ENCODE measurements at regions not wholly inside any gene's neighbourhood (a gene's known extent, or its start where the extent isn't known, plus 50 kb on each side); places are given as distances from the start of the nearest gene placed in this dataset.

DNA sequence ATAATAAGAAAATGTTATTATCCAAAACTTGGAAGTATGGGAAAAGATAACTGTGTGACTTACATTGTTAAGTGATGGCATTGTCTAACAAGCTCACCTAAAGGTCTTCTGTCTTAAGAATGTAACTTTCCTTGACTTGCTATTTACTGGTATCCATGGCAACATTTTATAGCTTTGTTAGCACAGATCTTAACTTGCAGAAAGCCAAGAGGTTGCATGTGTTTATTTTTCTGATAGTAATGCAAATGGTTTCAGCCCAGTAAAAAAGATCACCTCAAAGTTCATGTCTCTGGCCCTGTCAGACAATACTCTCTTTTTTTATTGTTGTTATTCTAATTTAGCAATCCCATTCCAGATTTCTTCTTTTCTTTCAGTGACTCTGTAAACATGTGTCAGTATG, 425.3 kb downstream of the SPRY1 start:
- Histone ChIP-seq H3K27me3 (ENCODE audit: insufficient read depth, low read depth, low read length) (no peaks in the 10 kb centered on the region), H3K36me3 (ENCODE audit: insufficient read depth, low read length) (no peaks in the 10 kb centered on the region), H3K9me3 (ENCODE audit: low read length) (no peaks in the 10 kb centered on the region), H3K4me2 (ENCODE audit: low read length) (no peak overlapping the region), H2AFZ (ENCODE audit: low read depth, low read length) (no peak overlapping the region), H3K4me3 (ENCODE audit: low read length) (no peak overlapping the region), H3K9ac (ENCODE audit: low read length) (no peak overlapping the region), H3K9me2 (ENCODE audit: insufficient read depth, low read length) (no peaks in the 10 kb centered on the region), H4K20me1 (ENCODE audit: insufficient read depth) (no peaks in the 10 kb centered on the region), H3K79me2 (replicated peaks; ENCODE audit: insufficient read depth, low read length) (no peaks in the 10 kb centered on the region), H3K27ac (ENCODE audit: low read length) (no peak overlapping the region), H3F3A (ENCODE audit: insufficient read depth, low read length, poor library complexity, severe bottlenecking) (no peaks in the 10 kb centered on the region)
- TF ChIP-seq POLR2AphosphoS5 (IDR thresholded peaks at IDR 0.05) (no peak), EP300 (conservative IDR thresholded peaks at IDR 0.05; ENCODE audit: poor library complexity, severe bottlenecking) (no peak), SMC3 (conservative IDR thresholded peaks at IDR 0.05; ENCODE audit: poor library complexity) (no peak), MXI1 (conservative IDR thresholded peaks at IDR 0.05; ENCODE audit: poor library complexity, severe bottlenecking) (no peak), EZH2 (IDR thresholded peaks at IDR 0.05; ENCODE audit: borderline replicate concordance, insufficient read depth, low read length, poor library complexity, severe bottlenecking) (no peak), CTCF (IDR thresholded peaks at IDR 0.05; ENCODE audit: poor library complexity, severe bottlenecking) (no peak), RAD21 (conservative IDR thresholded peaks at IDR 0.05) (no peak), TAF1 (IDR thresholded peaks at IDR 0.05; ENCODE audit: low read depth) (no peak)
- TF ChIP-seq, protein P1, sequence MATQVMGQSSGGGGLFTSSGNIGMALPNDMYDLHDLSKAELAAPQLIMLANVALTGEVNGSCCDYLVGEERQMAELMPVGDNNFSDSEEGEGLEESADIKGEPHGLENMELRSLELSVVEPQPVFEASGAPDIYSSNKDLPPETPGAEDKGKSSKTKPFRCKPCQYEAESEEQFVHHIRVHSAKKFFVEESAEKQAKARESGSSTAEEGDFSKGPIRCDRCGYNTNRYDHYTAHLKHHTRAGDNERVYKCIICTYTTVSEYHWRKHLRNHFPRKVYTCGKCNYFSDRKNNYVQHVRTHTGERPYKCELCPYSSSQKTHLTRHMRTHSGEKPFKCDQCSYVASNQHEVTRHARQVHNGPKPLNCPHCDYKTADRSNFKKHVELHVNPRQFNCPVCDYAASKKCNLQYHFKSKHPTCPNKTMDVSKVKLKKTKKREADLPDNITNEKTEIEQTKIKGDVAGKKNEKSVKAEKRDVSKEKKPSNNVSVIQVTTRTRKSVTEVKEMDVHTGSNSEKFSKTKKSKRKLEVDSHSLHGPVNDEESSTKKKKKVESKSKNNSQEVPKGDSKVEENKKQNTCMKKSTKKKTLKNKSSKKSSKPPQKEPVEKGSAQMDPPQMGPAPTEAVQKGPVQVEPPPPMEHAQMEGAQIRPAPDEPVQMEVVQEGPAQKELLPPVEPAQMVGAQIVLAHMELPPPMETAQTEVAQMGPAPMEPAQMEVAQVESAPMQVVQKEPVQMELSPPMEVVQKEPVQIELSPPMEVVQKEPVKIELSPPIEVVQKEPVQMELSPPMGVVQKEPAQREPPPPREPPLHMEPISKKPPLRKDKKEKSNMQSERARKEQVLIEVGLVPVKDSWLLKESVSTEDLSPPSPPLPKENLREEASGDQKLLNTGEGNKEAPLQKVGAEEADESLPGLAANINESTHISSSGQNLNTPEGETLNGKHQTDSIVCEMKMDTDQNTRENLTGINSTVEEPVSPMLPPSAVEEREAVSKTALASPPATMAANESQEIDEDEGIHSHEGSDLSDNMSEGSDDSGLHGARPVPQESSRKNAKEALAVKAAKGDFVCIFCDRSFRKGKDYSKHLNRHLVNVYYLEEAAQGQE (IDR thresholded peaks at IDR 0.05; ENCODE audit: borderline replicate concordance) = no peak

DNA sequence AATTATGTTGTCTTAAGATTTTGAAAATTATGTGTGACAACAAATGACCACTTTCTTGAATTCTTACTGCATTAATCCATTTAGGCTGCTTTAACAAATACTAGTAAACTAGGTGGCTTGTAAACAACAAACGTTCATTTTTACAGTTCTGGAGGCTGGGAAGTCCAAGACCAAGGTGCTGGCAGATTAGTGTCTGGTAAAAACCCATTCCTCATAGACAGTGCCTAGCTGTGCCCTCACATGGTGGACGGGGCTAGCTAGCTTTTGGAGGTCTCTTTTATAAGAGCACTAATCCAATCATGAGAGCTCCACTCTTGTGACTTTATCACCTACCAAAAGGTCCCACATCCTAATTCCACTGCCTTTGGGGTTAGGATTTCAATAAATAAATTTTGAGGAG, 425.8 kb downstream of the SPRY1 start:
- H3K9me3 ChIP-seq (ENCODE audit: low read length) = no peaks in the 10 kb centered on the region
- no peak overlapping the region for H2AFZ ChIP-seq (ENCODE audit: low read depth, low read length)
- H3K79me2 ChIP-seq (replicated peaks; ENCODE audit: insufficient read depth, low read length) = no peaks in the 10 kb centered on the region
- no peaks in the 10 kb centered on the region for H3F3A ChIP-seq (ENCODE audit: insufficient read depth, low read length, poor library complexity, severe bottlenecking)
- H3K36me3 ChIP-seq (ENCODE audit: insufficient read depth, low read length) = no peaks in the 10 kb centered on the region
- no peak overlapping the region for H3K9ac ChIP-seq (ENCODE audit: low read length)
- TF ChIP-seq CTCF (IDR thresholded peaks at IDR 0.05; ENCODE audit: poor library complexity, severe bottlenecking) (no peak), SMC3 (conservative IDR thresholded peaks at IDR 0.05; ENCODE audit: poor library complexity) (no peak), TAF1 (IDR thresholded peaks at IDR 0.05; ENCODE audit: low read depth) (no peak), MXI1 (conservative IDR thresholded peaks at IDR 0.05; ENCODE audit: poor library complexity, severe bottlenecking) (no peak), RAD21 (conservative IDR thresholded peaks at IDR 0.05) (no peak), EZH2 (IDR thresholded peaks at IDR 0.05; ENCODE audit: borderline replicate concordance, insufficient read depth, low read length, poor library complexity, severe bottlenecking) (no peak), EP300 (conservative IDR thresholded peaks at IDR 0.05; ENCODE audit: poor library complexity, severe bottlenecking) (no peak), POLR2AphosphoS5 (IDR thresholded peaks at IDR 0.05) (no peak)
- TF ChIP-seq, protein P1 (IDR thresholded peaks at IDR 0.05; ENCODE audit: borderline replicate concordance) = no peak
- H4K20me1 ChIP-seq (ENCODE audit: insufficient read depth) = no peaks in the 10 kb centered on the region
- no peaks in the 10 kb centered on the region for H3K27me3 ChIP-seq (ENCODE audit: insufficient read depth, low read depth, low read length)
- H3K4me2 ChIP-seq (ENCODE audit: low read length) = no peak overlapping the region
- no peak overlapping the region for H3K27ac ChIP-seq (ENCODE audit: low read length)
- no peak overlapping the region for H3K4me3 ChIP-seq (ENCODE audit: low read length)
- no peaks in the 10 kb centered on the region for H3K9me2 ChIP-seq (ENCODE audit: insufficient read depth, low read length)

Measured in neural cell (in vitro differentiated cells).